Body of pancreas (tissue), 4 donors: ENCODE measurements at regions not wholly inside any gene's neighbourhood (a gene's known extent, or its start where the extent isn't known, plus 50 kb on each side); places are given as distances from the start of the nearest gene placed in this dataset.
"Not testable (repeated sequence)": the region's sequence is repeated elsewhere in the genome, so short reads cannot be mapped to it uniquely, and the experiment has no call there.

Source experiments
- CTCF ChIP-seq, 7 experiments: fragments of 450-650 bp in 4 of 7; fragments of 200-600 bp in 3 of 7; sonication (generic) in 3 of 7; IDR thresholded peaks; one replicate each; pipeline ENCODE4 v1.5.1; 2016 to 2019; ENCODE audit warnings: antibody characterized with exemption in 7 of 7
- POLR2A ChIP-seq, 3 donors: fragments of 450-650 bp; IDR thresholded peaks; one replicate each; pipeline ENCODE4 v1.6.1; 2016; ENCODE audit warnings: antibody characterized with exemption in 3 of 3, mild to moderate bottlenecking in 2 of 3

GRCh38 chr13:22813531-22814377 lies 367.0 kb upstream of the SGCG start:
- not testable (repeated sequence) for TF ChIP-seq CTCF, POLR2A (IDR thresholded peaks at IDR 0.05)
